Mucosa of rectum (tissue), 2 donors: ENCODE measurements at regions not wholly inside any gene's neighbourhood (a gene's known extent, or its start where the extent isn't known, plus 50 kb on each side); places are given as distances from the start of the nearest gene placed in this dataset.

Source experiments
- H3K27ac ChIP-seq, 2 donors: one replicate each; pipeline ENCODE4 v1.7.0; 2013; ENCODE audit warnings: inconsistent platforms in 2 of 2, low read depth in 2 of 2, low read length in 2 of 2
- H3K27me3 ChIP-seq, 2 donors: one replicate each; pipeline ENCODE4 v1.7.0; 2013; ENCODE audit warnings: low read length in 2 of 2; ENCODE audit not compliant: control insufficient read depth in 2 of 2, insufficient read depth in 2 of 2
- H3K36me3 ChIP-seq, 2 donors: one replicate each; pipeline ENCODE4 v1.7.0; 2013; ENCODE audit warnings: low read length in 2 of 2; ENCODE audit not compliant: control insufficient read depth in 2 of 2, insufficient read depth in 2 of 2
- H3K4me1 ChIP-seq, 2 donors: one replicate each; pipeline ENCODE4 v1.7.0; 2013; ENCODE audit warnings: low read length in 2 of 2, mild to moderate bottlenecking in 1 of 2; ENCODE audit not compliant: control insufficient read depth in 2 of 2, insufficient read depth in 2 of 2
- H3K4me3 ChIP-seq, 2 donors: one replicate each; pipeline ENCODE4 v1.7.0; 2013; ENCODE audit warnings: low read length in 2 of 2
- H3K9ac ChIP-seq, 2 donors: one replicate each; pipeline ENCODE4 v1.7.0; 2013; ENCODE audit warnings: low read length in 2 of 2, low read depth in 1 of 2, mild to moderate bottlenecking in 1 of 2
- H3K9me3 ChIP-seq, 2 donors: one replicate each; pipeline ENCODE4 v1.7.0; 2013; ENCODE audit warnings: low read length in 2 of 2; ENCODE audit not compliant: control insufficient read depth in 2 of 2
- donor health status: healthy.
- donor health status: Normal muscosa, but diverticular disease.

DNA sequence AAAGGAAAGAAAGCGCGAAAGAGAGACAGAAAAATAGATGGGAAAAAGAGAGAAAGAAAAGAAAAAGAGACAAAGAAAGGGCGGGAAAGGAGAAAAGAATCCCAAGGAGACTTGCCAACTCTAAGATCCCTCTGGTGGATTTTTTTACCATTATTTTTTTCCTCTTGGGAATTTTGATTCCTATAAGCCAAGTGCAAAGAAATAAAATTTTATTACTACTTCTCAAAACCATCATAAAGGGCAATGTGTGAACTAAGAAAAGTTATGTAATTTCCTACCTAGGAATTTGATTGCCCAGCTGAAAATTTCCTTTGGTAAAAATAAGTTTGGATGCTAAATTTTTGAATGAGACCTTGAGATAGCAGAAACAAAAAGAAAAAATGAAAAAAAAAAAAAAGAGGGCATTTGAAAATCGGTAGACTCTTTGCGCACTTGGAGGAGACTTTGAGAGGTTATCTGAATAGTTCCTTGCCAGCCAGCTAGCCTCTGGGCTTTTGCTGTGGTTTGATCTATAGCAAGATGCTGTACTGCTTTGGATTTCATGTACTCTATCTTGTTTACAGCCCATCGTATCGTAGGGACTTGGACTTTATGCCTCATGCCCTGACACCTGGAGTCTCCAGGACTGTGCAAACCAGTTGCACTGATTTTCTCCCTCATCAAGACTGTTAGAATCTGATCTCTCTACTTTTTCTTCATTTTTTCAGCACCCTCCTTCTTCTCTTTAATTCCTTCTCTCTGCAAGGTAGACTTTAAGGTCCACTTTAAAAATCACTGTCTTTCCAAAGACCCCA is 535.4 kb upstream of the MKI67 start:
- no peaks in the 10 kb centered on the region for H3K36me3 ChIP-seq
- H3K9ac ChIP-seq = no peak overlapping the region
- H3K27ac ChIP-seq = peak overlapping the region in 1 of 2 donors; percentile 39
- H3K4me3 ChIP-seq = no peak overlapping the region
- peaks cover 5 to 7% of the 10 kb centered on the region in 2 donors for H3K9me3 ChIP-seq
- H3K4me1 ChIP-seq = no peaks in the 10 kb centered on the region
- H3K27me3 ChIP-seq = no peaks in the 10 kb centered on the region

DNA sequence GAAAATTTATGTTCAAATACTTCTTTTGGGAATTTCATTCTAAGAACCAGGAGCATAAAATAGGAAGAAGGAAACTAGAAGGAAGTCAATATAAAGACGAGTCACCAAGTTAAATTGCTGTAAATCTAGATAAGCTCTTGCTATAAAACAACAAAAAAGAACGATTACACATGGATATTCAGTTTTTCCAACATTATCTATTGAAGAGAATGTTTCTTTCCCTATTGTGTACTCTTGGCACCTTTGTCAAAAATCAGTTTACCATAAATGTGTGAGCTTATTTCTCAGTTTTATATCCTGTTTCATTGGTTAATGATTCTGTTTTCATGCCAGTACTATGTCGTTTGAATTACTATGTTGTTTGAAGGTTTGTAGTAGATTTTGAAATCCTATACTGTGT is 536.3 kb upstream of the MKI67 start:
- no peaks in the 10 kb centered on the region for H3K27me3 ChIP-seq
- H3K9me3 ChIP-seq = peaks cover 5 to 7% of the 10 kb centered on the region in 2 donors
- no peak overlapping the region for H3K27ac ChIP-seq

DNA sequence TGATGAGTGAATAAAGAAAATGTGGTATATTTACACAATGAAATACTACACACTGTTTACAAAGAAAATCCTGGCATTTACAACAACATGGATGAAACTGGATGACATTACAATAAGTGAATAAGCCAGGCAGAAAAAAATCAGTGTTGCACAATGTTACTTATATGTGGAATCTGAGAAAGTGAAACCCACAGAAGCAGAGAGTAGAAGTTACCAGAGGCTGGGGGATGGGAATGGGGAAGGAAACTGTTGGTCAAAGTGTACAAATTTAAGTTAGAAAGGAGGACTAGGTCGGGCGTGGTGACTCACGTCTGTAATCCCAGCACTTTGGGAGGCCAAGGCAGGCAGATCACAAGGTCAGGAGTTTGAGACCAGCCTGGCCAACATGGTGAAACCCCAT is 538.5 kb upstream of the MKI67 start:
- H3K27ac ChIP-seq = no peak overlapping the region
- H3K9me3 ChIP-seq = peaks cover 5 to 7% of the 10 kb centered on the region in 2 donors
- H3K27me3 ChIP-seq = no peaks in the 10 kb centered on the region
- no peaks in the 10 kb centered on the region for H3K36me3 ChIP-seq
- H3K9ac ChIP-seq = no peak overlapping the region
- H3K4me1 ChIP-seq = no peaks in the 10 kb centered on the region
- no peak overlapping the region for H3K4me3 ChIP-seq

More for the DNA sequence above, 536.3 kb upstream of the MKI67 start:
- H3K4me1 ChIP-seq = no peaks in the 10 kb centered on the region
- H3K4me3 ChIP-seq = no peak overlapping the region
- H3K36me3 ChIP-seq = no peaks in the 10 kb centered on the region
- H3K9ac ChIP-seq = no peak overlapping the region

DNA sequence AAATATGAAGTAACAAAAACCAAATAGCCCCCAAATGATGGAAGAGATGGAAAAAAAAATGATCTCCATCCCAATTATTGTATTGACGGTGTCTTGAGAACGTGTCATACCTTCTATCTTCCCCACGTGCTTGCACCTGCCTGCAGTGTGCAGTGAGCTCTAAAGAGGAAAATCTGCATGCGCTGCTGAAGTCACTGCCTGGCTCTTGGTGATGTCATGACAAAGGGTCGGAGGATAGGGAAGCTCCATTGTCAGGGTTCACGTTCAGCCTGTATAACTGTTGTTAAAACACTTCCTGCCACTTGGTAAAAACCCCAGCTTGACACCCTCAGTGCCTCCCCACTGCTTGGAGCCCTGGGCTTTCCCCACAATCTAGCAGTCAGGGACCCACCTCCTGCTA is 549.2 kb upstream of the MKI67 start:
- Histone ChIP-seq H3K27me3 (no peaks in the 10 kb centered on the region), H3K27ac (no peak overlapping the region), H3K4me3 (no peak overlapping the region), H3K9ac (no peak overlapping the region), H3K36me3 (no peaks in the 10 kb centered on the region), H3K9me3 (no peaks in the 10 kb centered on the region), H3K4me1 (no peaks in the 10 kb centered on the region)

DNA sequence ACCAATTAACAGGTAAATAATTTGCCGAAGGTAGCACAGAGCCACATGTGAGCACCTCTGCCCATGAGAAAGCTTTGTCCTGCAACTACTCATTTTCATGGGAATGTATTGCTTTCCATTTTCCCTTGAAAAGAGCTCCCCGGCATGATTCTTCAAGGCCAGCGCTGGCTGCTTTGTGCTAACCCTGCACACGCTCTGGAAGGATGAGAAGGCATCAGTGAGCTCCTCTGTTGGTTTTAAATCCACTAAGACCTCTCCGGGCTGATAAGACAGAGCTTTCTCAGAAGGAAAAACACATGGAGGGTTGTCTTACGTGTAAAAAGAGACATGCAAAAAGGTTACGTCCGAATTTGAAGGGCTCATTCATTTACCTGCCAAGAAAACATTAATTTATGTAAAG is 553.9 kb upstream of the MKI67 start:
- Histone ChIP-seq H3K9me3 (no peaks in the 10 kb centered on the region), H3K36me3 (no peaks in the 10 kb centered on the region), H3K4me3 (no peak overlapping the region), H3K27me3 (peaks cover 0 to 2% of the 10 kb centered on the region in 2 donors), H3K9ac (no peak overlapping the region), H3K27ac (no peak overlapping the region), H3K4me1 (peaks cover 6% of the 10 kb centered on the region in 2 donors)

DNA sequence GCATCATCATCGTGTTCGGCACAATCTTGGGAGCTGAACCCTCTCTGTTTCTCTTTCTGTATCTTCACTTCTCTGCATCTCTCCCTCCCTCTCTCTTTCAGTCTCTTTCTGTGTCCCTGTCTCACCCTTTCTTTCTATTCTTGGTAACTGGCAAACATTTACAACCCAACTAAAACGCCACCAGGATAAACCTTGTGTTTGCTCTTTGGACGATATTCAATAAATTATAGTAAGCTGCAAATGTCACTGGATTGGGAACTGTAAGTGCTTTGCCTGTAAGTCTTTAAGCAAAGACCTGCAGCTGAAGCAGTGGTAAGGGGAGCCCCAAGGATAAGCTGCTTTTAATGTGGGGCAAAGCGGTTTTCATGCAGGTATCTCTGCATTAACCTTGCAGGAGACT is 558.0 kb upstream of the MKI67 start:
- Histone ChIP-seq H3K9me3 (no peaks in the 10 kb centered on the region), H3K4me1 (peaks cover 6 to 17% of the 10 kb centered on the region in 2 donors), H3K36me3 (no peaks in the 10 kb centered on the region), H3K9ac (no peak overlapping the region), H3K27me3 (peaks cover 0 to 2% of the 10 kb centered on the region in 2 donors), H3K4me3 (no peak overlapping the region), H3K27ac (no peak overlapping the region)

DNA sequence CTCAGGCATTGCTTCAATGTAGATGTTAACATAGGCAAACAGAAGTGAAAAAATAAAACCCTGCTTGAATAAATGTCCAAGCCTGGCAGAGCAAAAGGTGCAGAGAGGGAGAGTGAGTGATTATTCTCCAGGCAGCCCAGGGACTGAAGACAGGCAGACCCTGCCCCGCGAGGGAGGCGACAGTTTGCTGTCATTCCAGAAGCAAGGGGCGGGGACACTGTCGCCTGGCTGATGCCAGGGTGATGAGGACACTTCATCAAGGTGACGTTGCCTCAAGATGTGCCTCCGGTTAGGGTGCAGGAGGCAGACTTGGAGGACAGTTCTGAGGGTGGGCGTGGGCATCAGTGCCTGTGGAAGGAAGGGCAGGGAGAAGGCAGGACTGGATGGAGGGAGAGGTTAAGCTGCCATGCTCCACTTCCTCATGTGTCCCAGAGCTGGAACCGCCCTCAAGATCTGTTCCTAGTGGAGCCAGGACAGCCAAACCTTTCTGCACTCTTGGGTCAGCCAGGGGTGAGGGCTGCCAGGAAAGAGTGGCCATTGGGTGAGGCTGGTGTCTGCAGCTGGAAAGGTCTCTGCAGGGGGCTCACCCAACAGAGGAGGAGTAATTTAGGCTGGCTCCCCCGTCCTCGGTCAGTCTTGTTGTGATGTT is 560.5 kb upstream of the MKI67 start:
- peaks cover 6 to 17% of the 10 kb centered on the region in 2 donors for H3K4me1 ChIP-seq
- peaks cover 0 to 2% of the 10 kb centered on the region in 2 donors for H3K27me3 ChIP-seq
- H3K27ac ChIP-seq = no peak overlapping the region
- H3K9ac ChIP-seq = no peak overlapping the region
- H3K36me3 ChIP-seq = no peaks in the 10 kb centered on the region
- no peaks in the 10 kb centered on the region for H3K9me3 ChIP-seq
- no peak overlapping the region for H3K4me3 ChIP-seq

DNA sequence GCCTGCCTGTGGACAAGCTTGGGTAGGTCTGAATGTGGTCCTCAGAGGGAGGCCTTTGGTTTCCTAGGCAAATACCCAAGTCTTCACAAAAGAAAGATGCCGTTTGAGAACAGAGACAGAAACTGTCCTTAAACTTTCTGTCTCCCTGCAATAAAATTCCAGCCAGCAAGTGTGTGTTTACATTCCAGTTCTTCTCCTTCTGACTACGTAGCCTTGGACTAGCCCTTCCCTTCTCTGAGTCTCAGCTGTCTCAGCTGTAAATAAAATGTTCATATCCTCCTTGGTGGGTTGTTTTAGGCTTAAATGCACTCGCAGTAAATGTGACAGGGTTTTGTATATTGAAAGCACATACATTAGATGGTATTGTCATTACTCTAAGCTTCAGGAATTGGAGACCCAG is 561.2 kb upstream of the MKI67 start:
- Histone ChIP-seq H3K27me3 (peaks cover 0 to 2% of the 10 kb centered on the region in 2 donors), H3K36me3 (no peaks in the 10 kb centered on the region), H3K9me3 (no peaks in the 10 kb centered on the region), H3K9ac (no peak overlapping the region), H3K27ac (no peak overlapping the region), H3K4me1 (peaks cover 6 to 17% of the 10 kb centered on the region in 2 donors), H3K4me3 (no peak overlapping the region)

DNA sequence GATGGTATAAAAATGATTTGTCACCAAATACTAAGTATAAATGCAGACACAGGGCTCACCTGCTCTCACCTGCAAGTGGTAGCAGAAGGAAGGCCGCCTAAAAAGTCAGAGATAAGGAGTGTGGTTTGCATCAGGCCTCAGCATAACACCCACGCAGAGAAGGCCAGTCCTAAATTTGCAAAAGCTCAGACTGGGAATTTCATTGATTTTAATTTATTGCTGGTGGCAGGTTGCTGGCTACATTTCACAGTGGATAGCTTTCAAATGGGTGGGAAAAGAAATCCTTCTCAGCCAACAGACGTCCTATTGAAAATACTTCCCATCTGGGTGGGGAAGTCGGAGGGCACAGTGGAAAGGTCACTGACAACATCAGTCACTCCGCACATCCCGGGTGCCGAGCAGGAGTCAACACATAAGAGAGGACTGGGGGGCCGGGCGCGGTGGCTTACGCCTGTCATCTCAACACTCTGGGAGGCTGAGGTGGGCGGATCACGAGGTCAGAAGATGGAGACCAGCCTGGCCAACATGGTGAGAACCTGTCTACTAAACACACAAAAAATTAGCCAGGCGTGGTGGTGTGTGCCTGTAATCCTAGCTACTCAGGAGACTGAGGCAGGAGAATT is 561.8 kb upstream of the MKI67 start:
- Histone ChIP-seq H3K36me3 (no peaks in the 10 kb centered on the region), H3K27ac (no peak overlapping the region), H3K4me3 (no peak overlapping the region), H3K9me3 (no peaks in the 10 kb centered on the region), H3K27me3 (peaks cover 0 to 2% of the 10 kb centered on the region in 2 donors), H3K4me1 (peaks cover 6 to 17% of the 10 kb centered on the region in 2 donors), H3K9ac (no peak overlapping the region)

DNA sequence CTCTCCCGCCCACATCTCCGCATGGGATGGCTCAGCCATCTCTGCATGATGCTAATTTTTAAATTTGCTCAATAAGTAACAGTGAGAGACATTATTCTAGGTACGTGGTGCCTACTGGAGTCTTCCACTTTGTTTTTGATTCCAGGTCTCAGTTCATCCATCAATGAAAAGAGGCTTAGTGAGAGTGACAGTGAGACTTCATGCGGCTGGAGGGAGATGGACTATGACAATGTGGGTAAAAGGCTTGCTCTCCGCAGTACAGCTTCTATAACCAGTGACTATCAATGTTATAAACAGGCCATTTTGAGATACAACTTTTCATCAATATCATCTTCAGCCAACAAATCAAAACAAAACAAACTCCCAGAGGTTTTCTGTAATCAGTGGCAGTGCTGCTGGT is 563.4 kb upstream of the MKI67 start:
- H3K9ac ChIP-seq = no peak overlapping the region
- H3K27ac ChIP-seq = no peak overlapping the region
- no peak overlapping the region for H3K4me3 ChIP-seq
- H3K36me3 ChIP-seq = no peaks in the 10 kb centered on the region
- H3K27me3 ChIP-seq = peaks cover 0 to 2% of the 10 kb centered on the region in 2 donors
- no peaks in the 10 kb centered on the region for H3K9me3 ChIP-seq
- H3K4me1 ChIP-seq = peaks cover 0 to 13% of the 10 kb centered on the region in 2 donors
